ENCODE measurements at regions not wholly inside any gene's neighbourhood (a gene's known extent, or its start where the extent isn't known, plus 50 kb on each side); places are given as distances from the start of the nearest gene placed in this dataset.

GRCh38 chr2:145386973-145387372 is 867.1 kb upstream of the ZEB2 start:
- Histone ChIP-seq H2AK5ac (ENCODE audit: insufficient read length, low read length) (no peak overlapping the region), H2AFZ (ENCODE audit: low read length) (no peak overlapping the region), H3K79me1 (ENCODE audit: insufficient read depth, low read depth, low read length, poor library complexity, severe bottlenecking) (no peaks in the 10 kb centered on the region), H3K79me2 (ENCODE audit: insufficient read depth, low read length) (no peaks in the 10 kb centered on the region), H3T11ph (ENCODE audit: low read length) (no peak overlapping the region), H2BK5ac (ENCODE audit: insufficient read length, low read length) (no peak overlapping the region), H3K18ac (ENCODE audit: insufficient read length, low read depth, low read length) (no peak overlapping the region), H3K14ac (ENCODE audit: insufficient read depth, low read length) (no peak overlapping the region), H3K56ac (ENCODE audit: insufficient read length, low read depth, low read length) (no peak overlapping the region), H3K9ac (ENCODE audit: extremely low read depth, insufficient read length, low read length) (no peak overlapping the region), H4K91ac (ENCODE audit: insufficient read length, low read depth, low read length) (no peak overlapping the region), H3K4ac (ENCODE audit: low read depth, low read length) (no peak overlapping the region), H4K5ac (ENCODE audit: insufficient read length, low read depth, low read length) (no peak overlapping the region), H3K27ac (ENCODE audit: insufficient read length, low read depth, low read length) (no peak overlapping the region), H2BK12ac (ENCODE audit: insufficient read length, low read depth, low read length) (no peak overlapping the region), H2BK15ac (ENCODE audit: low read depth, low read length) (no peak overlapping the region), H4K20me1 (ENCODE audit: control insufficient read depth, insufficient read depth, insufficient read length) (no peaks in the 10 kb centered on the region), H2BK20ac (ENCODE audit: low read depth, low read length, poor library complexity, severe bottlenecking) (no peak overlapping the region), H3K4me1 (ENCODE audit: insufficient read depth, low read length) (no peaks in the 10 kb centered on the region), H2BK120ac (ENCODE audit: low read depth, low read length, poor library complexity, severe bottlenecking) (no peak overlapping the region), H4K8ac (replicated peaks; ENCODE audit: insufficient read length, low read depth, low read length) (no peak overlapping the region), H3K23ac (ENCODE audit: insufficient read length, low read depth, low read length) (no peak overlapping the region), H3K4me2 (ENCODE audit: insufficient read depth, insufficient read length, low read length) (no peak overlapping the region), H3K9me3 (ENCODE audit: control insufficient read depth, low read depth, low read length) (no peaks in the 10 kb centered on the region), H3K27me3 (ENCODE audit: insufficient read depth, low read length) (no peaks in the 10 kb centered on the region), H3K23me2 (ENCODE audit: insufficient read length, low read depth, low read length, poor library complexity, severe bottlenecking) (no peaks in the 10 kb centered on the region)
- TF ChIP-seq CTCF (conservative IDR thresholded peaks at IDR 0.05), result no peak
- Mint-ChIP-seq H3K27me3 (ENCODE audit: low read depth) (no peaks in the 10 kb centered on the region), H3K4me1 (no peaks in the 10 kb centered on the region), H3K9me3 (peaks cover 6 to 8% of the 10 kb centered on the region in 2 experiments; a peak in 3 of 5 replicates), H3K4me3 (no peak overlapping the region), H3K36me3 (ENCODE audit: insufficient read depth in 1 of 3, low read depth in 3 of 3) (no peaks in the 10 kb centered on the region; a peak in 1 of 7 replicates), H3K27ac (no peak overlapping the region)
- no CpG with 5 or more reads among the region's 4 CpGs for WGBS (ENCODE audit: extremely low coverage, insufficient read length, low lambda C conversion rate)
- no peak for DNase-seq
